HCT116 (cell line): ENCODE measurements at regions not wholly inside any gene's neighbourhood (a gene's known extent, or its start where the extent isn't known, plus 50 kb on each side); places are given as distances from the start of the nearest gene placed in this dataset.

Source experiments
- ATAC-seq: fragments of 200-7000 bp; cut with Tn5 transposase; 2 replicates; pipeline ENCODE4 v1.9.1; 2020; ENCODE audit warnings: mild to moderate bottlenecking, moderate library complexity
- BruUV-seq: library from RNA; stranded (reverse); fragments of 400-500 nt; replicated peaks from 2 replicates; lab custom pipeline; 2021; lab: Mats Ljungman, UMichigan
- CTCF ChIA-PET: fragments of 300-600 bp; sonication (Branson Sonifier 250); formaldehyde crosslinking; loops from one replicate; lab custom pipeline; 2021; ENCODE audit warnings: antibody characterized with exemption; lab: Charles Lee
- POLR2A ChIA-PET: fragments of 300-600, 350-600 bp; sonication (Branson Sonifier 250); formaldehyde crosslinking; loops from one replicate; lab custom pipeline; 2021; ENCODE audit warnings: antibody characterized with exemption; lab: Charles Lee
- RAD21 ChIA-PET, 2 experiments: fragments of 300-600 bp; sonication (Branson Sonifier 250); formaldehyde crosslinking; loops; one replicate each; lab custom pipeline; 2023; ENCODE audit warnings: low total read pairs in 2 of 2; ENCODE audit not compliant: uncharacterized antibody in 2 of 2, unreplicated experiment in 2 of 2, low non-redundant PET in 1 of 2; lab: Charles Lee
- DNase-seq: peaks from one replicate; pipeline ENCODE4 v3.0.0-alpha.2; 2010; ENCODE audit warnings: low read depth, low spot score
- H2AFZ ChIP-seq: fragments of 200-600 bp; shearing (Covaris generic), sonication (generic); 2 replicates; pipeline ENCODE4 v1.6.1; 2017; ENCODE audit warnings: low read depth, mixed run types, mixed read lengths, antibody characterized with exemption, low read length; ENCODE audit not compliant: poor library complexity, severe bottlenecking
- H3K27ac ChIP-seq: 2 replicates; pipeline ENCODE4 v1.5.1; 2012; ENCODE audit warnings: low read depth, low read length
- H3K27me3 ChIP-seq: fragments of 200-600 bp; sonication (generic); 2 replicates; pipeline ENCODE4 v1.6.1; 2016; ENCODE audit warnings: mixed run types, low read length, mixed read lengths; ENCODE audit not compliant: insufficient read depth
- H3K36me3 ChIP-seq, 2 experiments: fragments of 200-500 bp in 1 of 2; fragments of 200-600 bp in 1 of 2; sonication (Bioruptor generic) in 1 of 2; sonication (generic) in 1 of 2; 2 replicates each; pipeline versions ENCODE4 v1.5.1 to v1.6.1; 2014 to 2016; ENCODE audit warnings: low read length in 2 of 2, inconsistent platforms in 1 of 2, mixed read lengths in 1 of 2, mixed run types in 1 of 2; ENCODE audit not compliant: insufficient read depth in 2 of 2, control insufficient read depth in 1 of 2
- H3K4me1 ChIP-seq, 2 experiments: fragments of 200-600 bp in 1 of 2; sonication (generic) in 1 of 2; 2 replicates each; pipeline versions ENCODE4 v1.5.1 to v1.6.1; 2012 to 2017; ENCODE audit warnings: low read length in 2 of 2, inconsistent platforms in 1 of 2, mild to moderate bottlenecking in 1 of 2, mixed read lengths in 1 of 2, mixed run types in 1 of 2, moderate library complexity in 1 of 2; ENCODE audit not compliant: insufficient read depth in 2 of 2, control insufficient read depth in 1 of 2
- H3K4me2 ChIP-seq: fragments of 200-600 bp; sonication (generic); 2 replicates; pipeline ENCODE4 v1.6.1; 2017; ENCODE audit warnings: mixed run types, low read length, mixed read lengths
- H3K4me3 ChIP-seq, 2 experiments: fragments of 200-600 bp in 1 of 2; sonication (generic) in 1 of 2; replicated peaks in 1 of 2; 2 replicates each; pipeline ENCODE4 v1.5.1; 2011 to 2016; ENCODE audit warnings: low read length in 2 of 2, control low read depth in 1 of 2, low read depth in 1 of 2, mild to moderate bottlenecking in 1 of 2, mixed read lengths in 1 of 2, mixed run types in 1 of 2
- H3K79me2 ChIP-seq: fragments of 200-600 bp; sonication (generic); 2 replicates; pipeline ENCODE4 v1.6.1; 2017; ENCODE audit warnings: mild to moderate bottlenecking, mixed run types, low read length, moderate library complexity, mixed read lengths; ENCODE audit not compliant: insufficient read depth
- H3K9ac ChIP-seq: fragments of 200-600 bp; sonication (generic); 2 replicates; pipeline ENCODE4 v1.6.1; 2016; ENCODE audit warnings: low read length, mixed read lengths
- H3K9me2 ChIP-seq: fragments of 200-600 bp; sonication (generic), shearing (Covaris generic); 2 replicates; pipeline ENCODE4 v1.6.1; 2017; ENCODE audit warnings: mixed run types, mild to moderate bottlenecking, moderate library complexity; ENCODE audit not compliant: insufficient read depth
- H3K9me3 ChIP-seq, 2 experiments: fragments of 200-500 bp in 1 of 2; fragments of 200-600 bp in 1 of 2; sonication (Bioruptor generic) in 1 of 2; sonication (generic) in 1 of 2; 2 replicates each; pipeline ENCODE4 v1.6.1; 2014 to 2017; ENCODE audit warnings: low read length in 2 of 2, mixed read lengths in 2 of 2, inconsistent platforms in 1 of 2, low read depth in 1 of 2, mild to moderate bottlenecking in 1 of 2, mixed run types in 1 of 2, moderate library complexity in 1 of 2; ENCODE audit not compliant: control insufficient read depth in 1 of 2, insufficient read depth in 1 of 2
- H4K20me1 ChIP-seq: fragments of 200-600 bp; sonication (generic), shearing (Covaris generic); 2 replicates; pipeline ENCODE4 v1.6.1; 2017; ENCODE audit warnings: mixed run types, mild to moderate bottlenecking, moderate library complexity; ENCODE audit not compliant: insufficient read depth
- CBX3 ChIP-seq: IDR thresholded peaks from 2 replicates; pipeline ENCODE4 v1.6.1; 2012; ENCODE audit warnings: low read depth
- RAD21 ChIP-seq: IDR thresholded peaks from 2 replicates; pipeline ENCODE4 v1.6.1; 2012; ENCODE audit warnings: low read depth, mild to moderate bottlenecking
- intact Hi-C: fragments of 100-400 bp; cut with micrococcal nuclease; formaldehyde crosslinking; loops from 2 replicates; pipeline ENCODE4 v1.10.0; 2022
- TF ChIP-seq, protein P1 (sequence below), 3 experiments: fragments of 200-600 bp in 1 of 3; sonication (generic) in 1 of 3; IDR thresholded peaks in 2 of 3; conservative IDR thresholded peaks in 1 of 3; 2 replicates each; pipeline ENCODE4 v1.5.1; 2012 to 2017; ENCODE audit warnings: low read depth in 2 of 3, low read length in 2 of 3, antibody characterized with exemption in 1 of 3, borderline replicate concordance in 1 of 3, control low read depth in 1 of 3, mild to moderate bottlenecking in 1 of 3, mixed read lengths in 1 of 3, mixed run types in 1 of 3, moderate library complexity in 1 of 3; ENCODE audit not compliant: insufficient read depth in 1 of 3
- TF ChIP-seq, protein P2 (sequence below): IDR thresholded peaks from 2 replicates; pipeline ENCODE4 v1.6.1; 2012; ENCODE audit warnings: low read depth

DNA sequence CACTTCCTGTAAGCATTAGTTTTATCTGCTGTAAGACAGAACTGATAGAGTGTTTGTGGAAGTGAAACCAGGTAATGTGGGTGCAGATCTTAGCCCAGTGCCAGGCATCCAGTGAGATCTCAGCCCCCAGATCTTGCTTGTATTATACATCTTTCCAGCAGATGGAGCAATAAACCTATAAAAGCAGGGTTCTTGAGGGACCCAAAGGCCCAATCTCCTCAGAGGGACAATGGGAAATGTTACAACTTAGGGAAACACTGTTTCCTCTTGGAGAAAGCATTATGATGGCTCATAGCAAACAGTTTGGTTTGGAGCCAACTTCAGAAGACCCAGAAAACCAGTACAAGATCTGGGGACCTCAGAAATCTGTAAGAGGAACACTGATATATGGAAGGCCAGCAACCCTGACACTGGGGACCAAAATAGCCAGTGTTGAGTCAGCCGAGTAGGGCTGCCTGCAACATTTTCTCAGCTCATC is 206.3 kb downstream of the SLC7A11 start:
- H3K9ac ChIP-seq, result no peak overlapping the region
- no peak overlapping the region for H3K27ac ChIP-seq
- H4K20me1 ChIP-seq, result no peaks in the 10 kb centered on the region
- H2AFZ ChIP-seq, result peak overlapping the region; percentile 92
- BruUV-seq, result no TSS peak
- H3K79me2 ChIP-seq, result no peaks in the 10 kb centered on the region
- H3K36me3 ChIP-seq, result no peaks in the 10 kb centered on the region
- ATAC-seq, result peak; percentile 96
- H3K27me3 ChIP-seq, result no peaks in the 10 kb centered on the region
- H3K9me2 ChIP-seq, result no peaks in the 10 kb centered on the region
- TF ChIP-seq, protein P1, sequence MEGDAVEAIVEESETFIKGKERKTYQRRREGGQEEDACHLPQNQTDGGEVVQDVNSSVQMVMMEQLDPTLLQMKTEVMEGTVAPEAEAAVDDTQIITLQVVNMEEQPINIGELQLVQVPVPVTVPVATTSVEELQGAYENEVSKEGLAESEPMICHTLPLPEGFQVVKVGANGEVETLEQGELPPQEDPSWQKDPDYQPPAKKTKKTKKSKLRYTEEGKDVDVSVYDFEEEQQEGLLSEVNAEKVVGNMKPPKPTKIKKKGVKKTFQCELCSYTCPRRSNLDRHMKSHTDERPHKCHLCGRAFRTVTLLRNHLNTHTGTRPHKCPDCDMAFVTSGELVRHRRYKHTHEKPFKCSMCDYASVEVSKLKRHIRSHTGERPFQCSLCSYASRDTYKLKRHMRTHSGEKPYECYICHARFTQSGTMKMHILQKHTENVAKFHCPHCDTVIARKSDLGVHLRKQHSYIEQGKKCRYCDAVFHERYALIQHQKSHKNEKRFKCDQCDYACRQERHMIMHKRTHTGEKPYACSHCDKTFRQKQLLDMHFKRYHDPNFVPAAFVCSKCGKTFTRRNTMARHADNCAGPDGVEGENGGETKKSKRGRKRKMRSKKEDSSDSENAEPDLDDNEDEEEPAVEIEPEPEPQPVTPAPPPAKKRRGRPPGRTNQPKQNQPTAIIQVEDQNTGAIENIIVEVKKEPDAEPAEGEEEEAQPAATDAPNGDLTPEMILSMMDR (IDR thresholded peaks at IDR 0.05 in 2 of 3, conservative IDR thresholded peaks at IDR 0.05 in 1 of 3; ENCODE audit: borderline replicate concordance in 1 of 3, insufficient read depth in 1 of 3, low read depth in 2 of 3, low read length in 2 of 3), result peak; percentile 50 to 87 (median 71)
- no peak for TF ChIP-seq CBX3
- TF ChIP-seq, protein P2, sequence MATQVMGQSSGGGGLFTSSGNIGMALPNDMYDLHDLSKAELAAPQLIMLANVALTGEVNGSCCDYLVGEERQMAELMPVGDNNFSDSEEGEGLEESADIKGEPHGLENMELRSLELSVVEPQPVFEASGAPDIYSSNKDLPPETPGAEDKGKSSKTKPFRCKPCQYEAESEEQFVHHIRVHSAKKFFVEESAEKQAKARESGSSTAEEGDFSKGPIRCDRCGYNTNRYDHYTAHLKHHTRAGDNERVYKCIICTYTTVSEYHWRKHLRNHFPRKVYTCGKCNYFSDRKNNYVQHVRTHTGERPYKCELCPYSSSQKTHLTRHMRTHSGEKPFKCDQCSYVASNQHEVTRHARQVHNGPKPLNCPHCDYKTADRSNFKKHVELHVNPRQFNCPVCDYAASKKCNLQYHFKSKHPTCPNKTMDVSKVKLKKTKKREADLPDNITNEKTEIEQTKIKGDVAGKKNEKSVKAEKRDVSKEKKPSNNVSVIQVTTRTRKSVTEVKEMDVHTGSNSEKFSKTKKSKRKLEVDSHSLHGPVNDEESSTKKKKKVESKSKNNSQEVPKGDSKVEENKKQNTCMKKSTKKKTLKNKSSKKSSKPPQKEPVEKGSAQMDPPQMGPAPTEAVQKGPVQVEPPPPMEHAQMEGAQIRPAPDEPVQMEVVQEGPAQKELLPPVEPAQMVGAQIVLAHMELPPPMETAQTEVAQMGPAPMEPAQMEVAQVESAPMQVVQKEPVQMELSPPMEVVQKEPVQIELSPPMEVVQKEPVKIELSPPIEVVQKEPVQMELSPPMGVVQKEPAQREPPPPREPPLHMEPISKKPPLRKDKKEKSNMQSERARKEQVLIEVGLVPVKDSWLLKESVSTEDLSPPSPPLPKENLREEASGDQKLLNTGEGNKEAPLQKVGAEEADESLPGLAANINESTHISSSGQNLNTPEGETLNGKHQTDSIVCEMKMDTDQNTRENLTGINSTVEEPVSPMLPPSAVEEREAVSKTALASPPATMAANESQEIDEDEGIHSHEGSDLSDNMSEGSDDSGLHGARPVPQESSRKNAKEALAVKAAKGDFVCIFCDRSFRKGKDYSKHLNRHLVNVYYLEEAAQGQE, result no peak
- peak; percentile 95 for TF ChIP-seq RAD21
- TF ChIP-seq, all 23 proteins: peak for 2
- Histone ChIP-seq H3K9me3 (no peaks in the 10 kb centered on the region), H3K4me1 (no peaks in the 10 kb centered on the region), H3K4me3 (no peak overlapping the region), H3K4me2 (0 out of 2 replicates have a peak overlapping the region, but pooled peaks have one; percentile 20)
- ChIA-PET POLR2A (interaction anchor here (1.6 kb wide), 1 partner anchor 55 kb away, joined by 4 read pairs; no protein-coding TSS in a partner anchor), RAD21 (interaction anchor here (0.8 to 1.7 kb wide), 5 partner anchors 55 to 645 kb away, joined by 3 to 10 read pairs (median 4); no protein-coding TSS in a partner anchor), CTCF (interaction anchor here (0.7 to 3.2 kb wide), 14 partner anchors 9 to 912 kb away, joined by 3 to 40 read pairs (median 10); no protein-coding TSS in a partner anchor)
- intact Hi-C loops, result loop anchor here (1.0 to 10.0 kb wide), 9 partner anchors 54 to 835 kb away; no protein-coding TSS in a partner anchor
- DNase-seq, result peak; percentile 53
